ENCODE measurements at regions not wholly inside any gene's neighbourhood (a gene's known extent, or its start where the extent isn't known, plus 50 kb on each side); places are given as distances from the start of the nearest gene placed in this dataset.

DNA sequence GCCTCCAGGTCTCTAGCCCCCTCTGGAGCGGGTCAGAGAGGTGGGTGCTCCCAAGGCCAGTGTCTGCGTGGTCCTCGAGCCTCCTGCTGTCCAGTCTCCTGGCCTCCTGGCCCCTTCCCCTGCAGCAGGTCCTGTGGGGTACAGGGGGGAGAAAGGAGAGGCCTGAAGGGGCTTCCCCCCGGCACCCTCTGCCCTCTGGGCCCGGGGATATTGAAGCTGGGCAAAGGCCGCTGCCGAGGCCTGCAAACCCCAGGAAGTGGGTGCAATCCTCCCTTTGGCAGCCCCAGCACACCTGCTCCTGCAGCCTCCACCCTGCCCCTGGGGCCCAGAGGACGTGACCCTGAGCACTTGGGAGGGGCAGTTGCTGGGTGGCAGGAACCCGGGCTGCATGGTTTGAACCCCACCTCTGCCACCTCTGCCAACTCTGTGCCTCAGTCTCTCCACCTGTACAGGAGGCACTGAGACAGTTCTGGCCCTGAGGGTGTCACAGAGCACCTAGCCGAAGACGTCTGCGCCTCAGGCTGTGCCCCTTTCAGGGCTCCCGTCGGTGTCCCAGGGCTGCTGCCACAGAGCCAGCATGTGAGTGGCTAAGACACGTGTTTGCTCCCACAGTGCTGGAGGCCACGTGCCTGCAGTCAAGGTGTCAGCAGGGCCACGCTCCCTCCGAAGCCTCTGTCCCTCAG, 59.1 kb upstream of the INPP5A start:
- no peak for TF ChIP-seq JUND (IDR thresholded peaks at IDR 0.05; ENCODE audit: low read depth)
- in situ Hi-C loops (cut with HindIII; ENCODE audit: low pct_unique_long_range_greater_than_20kb, low sequenced_read_pairs) = no loop called here
- DNase-seq (ENCODE audit: low read depth in 1 of 2, low spot score in 1 of 2) = no peak

GRCh38 chr10:132479024-132479602, 58.5 kb upstream of the INPP5A start:
- no peak for DNase-seq (ENCODE audit: low read depth in 1 of 2, low spot score in 1 of 2)
- in situ Hi-C loops (cut with HindIII; ENCODE audit: low pct_unique_long_range_greater_than_20kb, low sequenced_read_pairs) = no loop called here
- no peak for TF ChIP-seq JUND (IDR thresholded peaks at IDR 0.05; ENCODE audit: low read depth)

DNA sequence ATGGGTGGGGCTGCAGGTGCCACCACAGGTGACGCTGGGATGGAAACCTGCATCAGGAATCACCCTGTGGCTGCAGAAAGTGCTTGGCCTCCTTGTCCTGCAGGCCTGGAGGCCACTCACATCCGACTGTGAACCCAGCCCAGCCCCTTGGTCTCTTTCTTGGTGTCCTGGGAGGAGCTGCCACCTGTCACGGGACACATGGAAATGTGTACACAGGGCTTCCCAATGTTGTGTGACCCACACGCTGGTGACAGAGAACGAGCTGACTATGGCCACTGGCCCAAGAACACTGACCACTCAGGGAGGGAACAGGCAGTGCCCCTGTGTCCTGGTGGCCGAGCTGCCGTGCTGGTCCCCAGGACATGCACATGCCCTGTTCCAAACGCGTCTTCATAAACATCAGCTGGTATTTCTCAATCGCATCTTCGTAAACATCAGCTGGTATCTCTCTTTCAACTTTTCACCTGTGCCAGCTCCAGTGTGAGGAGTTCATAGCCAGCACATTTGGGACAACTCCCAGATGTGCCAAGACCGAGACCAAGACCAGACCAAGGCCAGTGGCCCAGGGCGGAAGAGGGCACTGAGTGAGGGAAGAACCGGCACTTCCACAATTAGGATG, 57.9 kb upstream of the INPP5A start:
- TF ChIP-seq JUND (IDR thresholded peaks at IDR 0.05; ENCODE audit: low read depth) = no peak
- in situ Hi-C loops (cut with HindIII; ENCODE audit: low pct_unique_long_range_greater_than_20kb, low sequenced_read_pairs) = no loop called here
- no peak for DNase-seq (ENCODE audit: low read depth in 1 of 2, low spot score in 1 of 2)

DNA sequence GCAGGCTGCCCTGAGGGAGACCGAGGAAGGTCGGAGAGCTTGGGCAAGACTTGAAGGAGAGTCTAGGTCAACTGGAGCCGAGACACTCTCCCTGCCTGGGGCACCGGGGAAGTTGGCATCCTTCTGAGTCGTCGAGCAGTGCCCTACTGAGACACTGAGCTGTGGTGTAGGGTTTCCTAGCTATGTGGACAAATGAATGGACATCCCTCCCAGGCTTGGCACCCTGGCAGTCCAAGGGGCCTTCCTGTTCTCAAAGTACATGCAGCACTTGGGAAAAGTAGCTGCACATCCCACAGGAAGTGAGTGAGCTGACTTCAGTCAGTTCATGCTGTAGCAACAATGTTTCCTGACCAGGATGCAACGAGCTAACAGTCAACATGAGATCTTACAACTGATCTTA, 57.2 kb upstream of the INPP5A start:
- TF ChIP-seq JUND (IDR thresholded peaks at IDR 0.05; ENCODE audit: low read depth) = no peak
- in situ Hi-C loops (cut with HindIII; ENCODE audit: low pct_unique_long_range_greater_than_20kb, low sequenced_read_pairs) = no loop called here
- DNase-seq (ENCODE audit: low read depth in 1 of 2, low spot score in 1 of 2) = peak in 1 of 2 experiments; percentile 50

GRCh38 chr10:132481690-132482089, 55.9 kb upstream of the INPP5A start:
- in situ Hi-C loops (cut with HindIII; ENCODE audit: low pct_unique_long_range_greater_than_20kb, low sequenced_read_pairs) = no loop called here
- no peak for DNase-seq (ENCODE audit: low read depth in 1 of 2, low spot score in 1 of 2)
- no peak for TF ChIP-seq JUND (IDR thresholded peaks at IDR 0.05; ENCODE audit: low read depth)

DNA sequence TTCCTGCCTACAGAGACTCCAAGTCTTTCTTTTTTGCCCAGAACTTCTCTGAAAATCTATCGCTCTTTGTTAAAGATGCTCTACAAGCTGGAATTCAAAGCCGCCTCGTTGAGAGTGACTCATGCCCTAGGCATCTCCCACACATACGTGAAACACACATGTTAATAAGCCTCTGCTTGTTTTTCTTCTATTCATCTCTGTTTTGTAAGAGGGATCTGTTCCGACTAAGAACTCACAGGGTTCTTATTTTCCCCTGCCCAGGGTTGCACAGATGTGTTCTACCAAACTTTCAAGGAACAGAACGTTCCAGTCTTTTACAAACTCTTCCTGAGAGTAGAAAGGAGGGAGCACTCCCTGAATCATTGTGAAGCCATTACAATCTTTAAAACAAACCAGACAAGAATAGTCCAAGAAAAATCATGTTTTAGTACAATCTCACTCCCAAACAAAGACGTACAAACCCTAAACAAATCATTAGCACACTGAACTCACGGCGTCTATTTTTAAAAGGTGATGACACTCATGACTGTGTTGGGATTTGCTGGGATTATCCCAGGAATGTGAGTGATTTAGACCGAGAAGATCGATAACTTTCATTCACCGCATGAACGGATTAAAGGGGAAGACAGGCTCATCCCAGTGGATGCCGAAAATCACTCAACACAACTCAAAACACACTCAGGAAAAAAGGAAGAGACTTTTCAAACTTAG, 55.3 kb upstream of the INPP5A start:
- no peak for DNase-seq (ENCODE audit: low read depth in 1 of 2, low spot score in 1 of 2)
- in situ Hi-C loops (cut with HindIII; ENCODE audit: low pct_unique_long_range_greater_than_20kb, low sequenced_read_pairs) = no loop called here
- TF ChIP-seq JUND (IDR thresholded peaks at IDR 0.05; ENCODE audit: low read depth) = no peak

DNA sequence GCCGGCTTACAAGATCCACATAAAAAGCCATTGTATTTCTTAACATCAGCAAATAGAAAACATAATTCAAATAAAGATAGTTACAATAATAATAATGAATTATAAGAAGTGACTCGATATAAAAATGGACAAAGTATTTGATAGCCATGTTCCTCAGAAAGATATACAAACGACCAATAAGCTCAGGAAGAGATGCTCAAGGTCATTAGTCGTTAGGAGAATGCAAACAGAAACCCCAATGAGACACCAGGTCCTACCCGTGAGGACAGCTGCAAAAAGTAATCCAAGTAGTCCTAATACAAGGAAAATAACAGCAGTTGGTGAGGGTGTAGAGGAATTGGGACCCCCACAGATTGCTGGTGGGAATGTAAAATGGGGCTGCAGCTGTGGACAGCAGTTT, 54.2 kb upstream of the INPP5A start:
- in situ Hi-C loops (cut with HindIII; ENCODE audit: low pct_unique_long_range_greater_than_20kb, low sequenced_read_pairs) = no loop called here
- no peak for TF ChIP-seq JUND (IDR thresholded peaks at IDR 0.05; ENCODE audit: low read depth)
- no peak for DNase-seq (ENCODE audit: low read depth in 1 of 2, low spot score in 1 of 2)

- no peak for DNase-seq (ENCODE audit: low read depth in 1 of 2, low spot score in 1 of 2)
- in situ Hi-C loops (cut with HindIII; ENCODE audit: low pct_unique_long_range_greater_than_20kb, low sequenced_read_pairs) = no loop called here
- no peak for TF ChIP-seq JUND (IDR thresholded peaks at IDR 0.05; ENCODE audit: low read depth)
These were observed 52.7 kb upstream of the INPP5A start for GRCh38 chr10:132484922-132485321.

DNA sequence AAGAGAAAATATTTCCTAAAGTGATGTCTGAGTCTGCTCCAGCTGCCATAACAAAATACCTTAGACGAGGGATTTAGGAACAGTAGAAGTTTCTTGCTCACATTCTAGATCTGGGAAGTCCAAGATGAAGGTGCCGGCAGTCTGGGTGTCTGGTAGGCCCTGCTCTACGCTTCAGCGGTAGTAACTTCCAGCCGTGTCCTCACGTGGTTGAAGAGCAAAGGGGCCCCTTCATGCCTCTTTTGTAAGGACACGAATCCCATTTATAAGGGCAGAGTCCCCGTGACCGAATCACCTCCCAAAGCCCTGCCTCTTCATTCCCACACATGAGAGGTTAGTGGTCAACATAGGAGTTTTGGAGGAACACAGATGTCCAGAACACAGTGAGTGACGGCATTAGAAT, 52.2 kb upstream of the INPP5A start:
- TF ChIP-seq JUND (IDR thresholded peaks at IDR 0.05; ENCODE audit: low read depth) = no peak
- in situ Hi-C loops (cut with HindIII; ENCODE audit: low pct_unique_long_range_greater_than_20kb, low sequenced_read_pairs) = no loop called here
- DNase-seq (ENCODE audit: low read depth in 1 of 2, low spot score in 1 of 2) = no peak

DNA sequence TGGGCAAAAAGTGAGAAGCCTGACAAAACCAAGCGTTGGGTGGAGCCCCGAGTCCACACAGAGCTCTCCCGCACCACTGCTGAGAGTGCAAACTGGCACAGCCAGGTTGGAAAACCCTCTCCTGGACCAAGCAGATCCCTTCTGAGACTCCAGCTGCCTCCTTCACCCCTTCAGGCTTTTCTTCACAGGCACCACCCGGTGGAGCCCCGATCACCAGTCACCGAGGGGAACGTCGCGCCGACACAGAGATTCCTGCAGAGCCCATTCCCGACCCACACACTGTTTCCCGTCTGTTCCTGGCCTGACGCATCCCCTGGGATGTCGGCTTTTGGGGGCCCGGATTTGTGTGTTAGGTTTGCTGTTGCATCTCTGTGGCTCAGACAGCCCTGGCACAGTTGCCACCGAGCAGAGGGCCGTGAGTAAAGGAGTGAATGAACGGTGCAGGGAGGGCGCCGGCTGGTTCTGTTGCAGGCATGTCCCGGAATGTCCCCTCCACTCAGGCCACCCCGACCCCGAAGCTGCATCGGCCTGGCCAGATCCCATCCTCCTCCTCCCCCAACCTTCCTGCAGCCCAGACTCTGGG, 51.0 kb upstream of the INPP5A start:
- TF ChIP-seq JUND (IDR thresholded peaks at IDR 0.05; ENCODE audit: low read depth) = no peak
- in situ Hi-C loops (cut with HindIII; ENCODE audit: low pct_unique_long_range_greater_than_20kb, low sequenced_read_pairs) = no loop called here
- no peak for DNase-seq (ENCODE audit: low read depth in 1 of 2, low spot score in 1 of 2)

- no peak for DNase-seq (ENCODE audit: low read depth in 1 of 2, low spot score in 1 of 2)
- TF ChIP-seq JUND (IDR thresholded peaks at IDR 0.05; ENCODE audit: low read depth) = no peak
- in situ Hi-C loops (cut with HindIII; ENCODE audit: low pct_unique_long_range_greater_than_20kb, low sequenced_read_pairs) = no loop called here
These were observed 50.1 kb upstream of the INPP5A start for GRCh38 chr10:132487241-132488135.

Measured in T47D (cell line).